ENCODE measurements at regions not wholly inside any gene's neighbourhood (a gene's known extent, or its start where the extent isn't known, plus 50 kb on each side); places are given as distances from the start of the nearest gene placed in this dataset.

GRCh38 chr18:11553098-11553940, 56.1 kb upstream of the SLC35G4 start:
- WGBS, 5 donors, result 27 to 29% (median 28%) methylated on average over 8 of the region's 8 CpGs
- intact Hi-C loops (cut with DNase I; ENCODE audit: low total_unique reads), result loop anchor here (10.0 kb wide), 2 partner anchors 699 to 999 kb away; no protein-coding TSS in a partner anchor
- no peak for DNase-seq

GRCh38 chr18:11548916-11549551, 60.4 kb upstream of the SLC35G4 start:
- TF ChIP-seq POLR2AphosphoS5 (IDR thresholded peaks at IDR 0.05) (no peak), POLR2A (IDR thresholded peaks at IDR 0.05) (no peak)
- TF ChIP-seq, protein P1, sequence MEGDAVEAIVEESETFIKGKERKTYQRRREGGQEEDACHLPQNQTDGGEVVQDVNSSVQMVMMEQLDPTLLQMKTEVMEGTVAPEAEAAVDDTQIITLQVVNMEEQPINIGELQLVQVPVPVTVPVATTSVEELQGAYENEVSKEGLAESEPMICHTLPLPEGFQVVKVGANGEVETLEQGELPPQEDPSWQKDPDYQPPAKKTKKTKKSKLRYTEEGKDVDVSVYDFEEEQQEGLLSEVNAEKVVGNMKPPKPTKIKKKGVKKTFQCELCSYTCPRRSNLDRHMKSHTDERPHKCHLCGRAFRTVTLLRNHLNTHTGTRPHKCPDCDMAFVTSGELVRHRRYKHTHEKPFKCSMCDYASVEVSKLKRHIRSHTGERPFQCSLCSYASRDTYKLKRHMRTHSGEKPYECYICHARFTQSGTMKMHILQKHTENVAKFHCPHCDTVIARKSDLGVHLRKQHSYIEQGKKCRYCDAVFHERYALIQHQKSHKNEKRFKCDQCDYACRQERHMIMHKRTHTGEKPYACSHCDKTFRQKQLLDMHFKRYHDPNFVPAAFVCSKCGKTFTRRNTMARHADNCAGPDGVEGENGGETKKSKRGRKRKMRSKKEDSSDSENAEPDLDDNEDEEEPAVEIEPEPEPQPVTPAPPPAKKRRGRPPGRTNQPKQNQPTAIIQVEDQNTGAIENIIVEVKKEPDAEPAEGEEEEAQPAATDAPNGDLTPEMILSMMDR (IDR thresholded peaks at IDR 0.05 in 8 of 11, conservative IDR thresholded peaks at IDR 0.05 in 3 of 11), result no peak
- DNase-seq, result no peak
- WGBS, 5 donors, result 77 to 92% (median 83%) methylated on average over 7 of the region's 7 CpGs
- H3K4me1 ChIP-seq, result no peaks in the 10 kb centered on the region
- intact Hi-C loops (cut with DNase I; ENCODE audit: low total_unique reads), result no loop called here
- peaks cover 0 to 5% (median 0%) of the 10 kb centered on the region in 7 donors for H3K27me3 ChIP-seq (replicated peaks in 1 of 7)
- H3K4me3 ChIP-seq, result no peak overlapping the region
- H3K27ac ChIP-seq, result no peak overlapping the region
- peaks cover 2 to 18% (median 15%) of the 10 kb centered on the region in 8 donors for H3K9me3 ChIP-seq
- H3K36me3 ChIP-seq, result no peaks in the 10 kb centered on the region

More at GRCh38 chr18:11553098-11553940, 56.1 kb upstream of the SLC35G4 start:
- TF ChIP-seq, protein P1 (IDR thresholded peaks at IDR 0.05 in 8 of 11, conservative IDR thresholded peaks at IDR 0.05 in 3 of 11), result peak in 10 of 11 experiments; percentile 53 to 89 (median 80)
- TF ChIP-seq POLR2AphosphoS5 (IDR thresholded peaks at IDR 0.05), result no peak
- no peak overlapping the region for H3K4me3 ChIP-seq
- H3K9me3 ChIP-seq, result no peaks in the 10 kb centered on the region
- H3K36me3 ChIP-seq, result no peaks in the 10 kb centered on the region
- H3K4me1 ChIP-seq, result no peaks in the 10 kb centered on the region
- peaks cover 0 to 5% (median 0%) of the 10 kb centered on the region in 7 donors for H3K27me3 ChIP-seq (replicated peaks in 1 of 7)
- H3K27ac ChIP-seq, result no peak overlapping the region

GRCh38 chr18:11548396-11548795, 61.0 kb upstream of the SLC35G4 start:
- Histone ChIP-seq H3K27me3 (replicated peaks in 1 of 7) (peaks cover 0 to 5% (median 0%) of the 10 kb centered on the region in 7 donors), H3K36me3 (no peaks in the 10 kb centered on the region), H3K4me3 (no peak overlapping the region), H3K27ac (no peak overlapping the region), H3K4me1 (no peaks in the 10 kb centered on the region), H3K9me3 (peaks cover 2 to 24% (median 21%) of the 10 kb centered on the region in 8 donors)
- intact Hi-C loops (cut with DNase I; ENCODE audit: low total_unique reads), result no loop called here
- TF ChIP-seq POLR2AphosphoS5 (IDR thresholded peaks at IDR 0.05) (no peak), POLR2A (IDR thresholded peaks at IDR 0.05) (no peak)
- TF ChIP-seq, protein P1 (IDR thresholded peaks at IDR 0.05 in 8 of 11, conservative IDR thresholded peaks at IDR 0.05 in 3 of 11), result no peak
- DNase-seq, result no peak
- 60 to 94% (median 83%) methylated on average over 1 of the region's 1 CpG for WGBS, 5 donors
